MG63 (cell line): ENCODE measurements at regions not wholly inside any gene's neighbourhood (a gene's known extent, or its start where the extent isn't known, plus 50 kb on each side); places are given as distances from the start of the nearest gene placed in this dataset.

Experiments used
- DNase-seq: peaks from one replicate; pipeline ENCODE4 v3.0.0-alpha.2; 2020
- H3K27me3 ChIP-seq: fragments of 250-450 bp; sonication (Bioruptor Pico); 2 replicates; pipeline ENCODE4 v1.5.1; 2020; ENCODE audit warnings: mild to moderate bottlenecking, moderate library complexity
- H3K36me3 ChIP-seq: fragments of 250-450 bp; sonication (Bioruptor Pico); 2 replicates; pipeline ENCODE4 v1.5.1; 2020; ENCODE audit warnings: mild to moderate bottlenecking, moderate library complexity
- H3K4me3 ChIP-seq: fragments of 250-450 bp; sonication (Bioruptor Pico); 2 replicates; pipeline ENCODE4 v1.5.1; 2020; ENCODE audit warnings: mild to moderate bottlenecking, moderate library complexity
- H3K9me3 ChIP-seq: fragments of 250-450 bp; sonication (Bioruptor Pico); 2 replicates; pipeline ENCODE4 v1.5.1; 2020; ENCODE audit warnings: mild to moderate bottlenecking, moderate library complexity

GRCh38 chr2:100675855-100676254 is 113.1 kb downstream of the PDCL3 start:
- DNase-seq, result no peak
- Histone ChIP-seq H3K4me3 (no peak overlapping the region), H3K36me3 (no peaks in the 10 kb centered on the region), H3K27me3 (no peaks in the 10 kb centered on the region), H3K9me3 (no peaks in the 10 kb centered on the region)

GRCh38 chr2:100676346-100676745 is 113.6 kb downstream of the PDCL3 start:
- Histone ChIP-seq H3K27me3 (no peaks in the 10 kb centered on the region), H3K9me3 (no peaks in the 10 kb centered on the region), H3K4me3 (no peak overlapping the region), H3K36me3 (no peaks in the 10 kb centered on the region)
- no peak for DNase-seq

GRCh38 chr2:100677611-100678185 is 114.9 kb downstream of the PDCL3 start:
- Histone ChIP-seq H3K9me3 (no peaks in the 10 kb centered on the region), H3K4me3 (no peak overlapping the region), H3K27me3 (no peaks in the 10 kb centered on the region), H3K36me3 (no peaks in the 10 kb centered on the region)
- DNase-seq, result no peak

GRCh38 chr2:100679211-100679610 is 116.4 kb downstream of the PDCL3 start:
- Histone ChIP-seq H3K9me3 (no peaks in the 10 kb centered on the region), H3K27me3 (no peaks in the 10 kb centered on the region), H3K4me3 (no peak overlapping the region), H3K36me3 (no peaks in the 10 kb centered on the region)
- DNase-seq, result no peak

GRCh38 chr2:100682536-100682935 is 119.7 kb downstream of the PDCL3 start:
- Histone ChIP-seq H3K27me3 (no peaks in the 10 kb centered on the region), H3K4me3 (no peak overlapping the region), H3K36me3 (no peaks in the 10 kb centered on the region), H3K9me3 (peaks cover 2% of the 10 kb centered on the region; the same call in 1 of the 2 replicates)
- DNase-seq, result no peak

GRCh38 chr2:100683231-100683630 is 120.4 kb downstream of the PDCL3 start:
- peaks cover 2% of the 10 kb centered on the region; the same call in 1 of the 2 replicates for H3K9me3 ChIP-seq
- DNase-seq, result no peak

GRCh38 chr2:100691846-100692245 is 128.1 kb upstream of the NPAS2 start:
- no peak for DNase-seq
- no peak overlapping the region for H3K4me3 ChIP-seq
- H3K36me3 ChIP-seq, result no peaks in the 10 kb centered on the region

More at GRCh38 chr2:100683231-100683630, 120.4 kb downstream of the PDCL3 start:
- Histone ChIP-seq H3K36me3 (no peaks in the 10 kb centered on the region), H3K4me3 (no peak overlapping the region), H3K27me3 (no peaks in the 10 kb centered on the region)

GRCh38 chr2:100692381-100692780 is 127.6 kb upstream of the NPAS2 start:
- Histone ChIP-seq H3K9me3 (no peaks in the 10 kb centered on the region), H3K4me3 (no peak overlapping the region), H3K27me3 (no peaks in the 10 kb centered on the region), H3K36me3 (no peaks in the 10 kb centered on the region)
- no peak for DNase-seq

More at GRCh38 chr2:100691846-100692245, 128.1 kb upstream of the NPAS2 start:
- no peaks in the 10 kb centered on the region for H3K9me3 ChIP-seq
- H3K27me3 ChIP-seq, result no peaks in the 10 kb centered on the region

- H3K9me3 ChIP-seq, result no peaks in the 10 kb centered on the region
- no peaks in the 10 kb centered on the region for H3K27me3 ChIP-seq
- H3K4me3 ChIP-seq, result no peak overlapping the region
- H3K36me3 ChIP-seq, result no peaks in the 10 kb centered on the region
- no peak for DNase-seq
These were observed 127.0 kb upstream of the NPAS2 start for GRCh38 chr2:100692906-100693305.

GRCh38 chr2:100699131-100699530 is 120.8 kb upstream of the NPAS2 start:
- H3K9me3 ChIP-seq, result no peaks in the 10 kb centered on the region
- DNase-seq, result no peak
- H3K36me3 ChIP-seq, result no peaks in the 10 kb centered on the region
- no peaks in the 10 kb centered on the region; the same call in 1 of the 2 replicates for H3K27me3 ChIP-seq
- H3K4me3 ChIP-seq, result no peak overlapping the region

GRCh38 chr2:100702438-100703109 is 117.4 kb upstream of the NPAS2 start:
- DNase-seq, result no peak
- no peaks in the 10 kb centered on the region for H3K9me3 ChIP-seq
- H3K27me3 ChIP-seq, result no peaks in the 10 kb centered on the region; the same call in 1 of the 2 replicates
- no peak overlapping the region for H3K4me3 ChIP-seq
- H3K36me3 ChIP-seq, result no peaks in the 10 kb centered on the region

GRCh38 chr2:100703213-100703612 is 116.7 kb upstream of the NPAS2 start:
- Histone ChIP-seq H3K4me3 (no peak overlapping the region), H3K36me3 (no peaks in the 10 kb centered on the region), H3K27me3 (no peaks in the 10 kb centered on the region; the same call in 1 of the 2 replicates), H3K9me3 (no peaks in the 10 kb centered on the region)
- no peak for DNase-seq

- Histone ChIP-seq H3K4me3 (no peak overlapping the region), H3K36me3 (no peaks in the 10 kb centered on the region), H3K9me3 (no peaks in the 10 kb centered on the region), H3K27me3 (no peaks in the 10 kb centered on the region)
- no peak for DNase-seq
These were observed 116.2 kb upstream of the NPAS2 start for GRCh38 chr2:100703739-100704138.

- H3K4me3 ChIP-seq, result no peak overlapping the region
- H3K27me3 ChIP-seq, result no peaks in the 10 kb centered on the region
- H3K9me3 ChIP-seq, result no peaks in the 10 kb centered on the region
- DNase-seq, result no peak
- H3K36me3 ChIP-seq, result no peaks in the 10 kb centered on the region
These were observed 115.8 kb upstream of the NPAS2 start for GRCh38 chr2:100704156-100704555.

GRCh38 chr2:100704711-100705110 is 115.2 kb upstream of the NPAS2 start:
- Histone ChIP-seq H3K36me3 (no peaks in the 10 kb centered on the region), H3K9me3 (no peaks in the 10 kb centered on the region), H3K4me3 (no peak overlapping the region), H3K27me3 (no peaks in the 10 kb centered on the region)
- no peak for DNase-seq

- DNase-seq, result no peak
- Histone ChIP-seq H3K27me3 (no peaks in the 10 kb centered on the region), H3K4me3 (no peak overlapping the region), H3K9me3 (no peaks in the 10 kb centered on the region), H3K36me3 (no peaks in the 10 kb centered on the region)
These were observed 112.7 kb upstream of the NPAS2 start for GRCh38 chr2:100707016-100707947.

GRCh38 chr2:100708333-100708732 is 111.6 kb upstream of the NPAS2 start:
- DNase-seq, result no peak
- no peak overlapping the region for H3K4me3 ChIP-seq
- no peaks in the 10 kb centered on the region for H3K36me3 ChIP-seq
- no peaks in the 10 kb centered on the region for H3K27me3 ChIP-seq
- no peaks in the 10 kb centered on the region for H3K9me3 ChIP-seq
